OCI-LY7 (cell line): ENCODE measurements at regions not wholly inside any gene's neighbourhood (a gene's known extent, or its start where the extent isn't known, plus 50 kb on each side); places are given as distances from the start of the nearest gene placed in this dataset.

Experiments
- BruUV-seq: library from RNA; stranded (reverse); fragments of 400-500 nt; replicated peaks from 2 replicates; lab custom pipeline; 2021; lab: Mats Ljungman, UMichigan
- CTCF ChIA-PET: fragments of 300-600 bp; sonication (Branson Sonifier 250); formaldehyde crosslinking; loops from one replicate; lab custom pipeline; 2022; ENCODE audit warnings: antibody characterized with exemption; ENCODE audit not compliant: unreplicated experiment; lab: Charles Lee
- POLR2A ChIA-PET: fragments of 300-600 bp; sonication (Branson Sonifier 250); formaldehyde crosslinking; loops from one replicate; lab custom pipeline; 2022; ENCODE audit warnings: antibody characterized with exemption; lab: Charles Lee
- DNase-seq: peaks from one replicate; pipeline ENCODE4 v3.0.0-alpha.2; 2015; ENCODE audit warnings: low spot score
- H2AFZ ChIP-seq: fragments of 200-600 bp; sonication (generic), shearing (Covaris generic); 2 replicates; pipeline ENCODE4 v1.6.1; 2014; ENCODE audit warnings: mild to moderate bottlenecking, antibody characterized with exemption, low read length, moderate library complexity
- H3K27ac ChIP-seq: fragments of 200-600 bp; sonication (generic); 2 replicates; pipeline ENCODE4 v1.5.1; 2014; ENCODE audit warnings: mixed run types, low read depth, mild to moderate bottlenecking, moderate library complexity, low read length, inconsistent platforms; ENCODE audit not compliant: poor library complexity, severe bottlenecking
- H3K36me3 ChIP-seq: fragments of 200-600 bp; sonication (generic); 2 replicates; pipeline ENCODE4 v1.6.1; 2014; ENCODE audit warnings: mild to moderate bottlenecking, antibody characterized with exemption, low read length, moderate library complexity, mixed read lengths; ENCODE audit not compliant: insufficient read depth
- H3K4me1 ChIP-seq: fragments of 200-600 bp; sonication (generic); 2 replicates; pipeline ENCODE4 v1.5.1; 2014; ENCODE audit warnings: mild to moderate bottlenecking, low read length; ENCODE audit not compliant: insufficient read depth, poor library complexity, severe bottlenecking
- H3K4me2 ChIP-seq: fragments of 200-600 bp; sonication (generic); 2 replicates; pipeline ENCODE4 v1.6.1; 2014; ENCODE audit warnings: mild to moderate bottlenecking, low read length
- H3K4me3 ChIP-seq: fragments of 200-600 bp; sonication (generic); 2 replicates; pipeline ENCODE4 v1.5.1; 2014; ENCODE audit warnings: mild to moderate bottlenecking, low read depth, low read length; ENCODE audit not compliant: poor library complexity, severe bottlenecking
- H3K79me2 ChIP-seq: fragments of 200-600 bp; sonication (generic); 2 replicates; pipeline ENCODE4 v1.6.1; 2016; ENCODE audit warnings: low read depth, mild to moderate bottlenecking, low read length, moderate library complexity, mixed read lengths; ENCODE audit not compliant: insufficient read depth
- H3K9me2 ChIP-seq: fragments of 200-600 bp; sonication (generic); 2 replicates; pipeline ENCODE4 v1.6.1; 2016; ENCODE audit warnings: mild to moderate bottlenecking, low read length, mixed read lengths; ENCODE audit not compliant: insufficient read depth
- H3K9me3 ChIP-seq: fragments of 200-600 bp; sonication (generic); 2 replicates; pipeline ENCODE4 v1.6.1; 2014; ENCODE audit warnings: mild to moderate bottlenecking, mixed run types, low read length, mixed read lengths
- H4K20me1 ChIP-seq: fragments of 200-600 bp; sonication (generic); 2 replicates; pipeline ENCODE4 v1.6.1; 2014; ENCODE audit warnings: mild to moderate bottlenecking, antibody characterized with exemption, low read length, moderate library complexity, mixed read lengths; ENCODE audit not compliant: insufficient read depth
- CTCF ChIP-seq: fragments of 200-600 bp; sonication (generic); conservative IDR thresholded peaks from 2 replicates; pipeline ENCODE4 v1.5.1; 2014; ENCODE audit warnings: mild to moderate bottlenecking, antibody characterized with exemption, low read length, moderate library complexity, mixed read lengths
- EZH2phosphoT487 ChIP-seq: fragments of 200-600 bp; sonication (generic); IDR thresholded peaks from 2 replicates; pipeline ENCODE4 v1.6.1; 2018; ENCODE audit warnings: low read depth, borderline replicate concordance, mild to moderate bottlenecking, mixed run types, antibody characterized with exemption, low read length, moderate library complexity, mixed read lengths
- intact Hi-C: fragments of 100-400 bp; cut with micrococcal nuclease; formaldehyde crosslinking; loops from one replicate; pipeline ENCODE4 v1.10.0; 2022; ENCODE audit not compliant: unreplicated experiment

- H3K4me3 ChIP-seq = no peak overlapping the region
- DNase-seq = no peak
- no peaks in the 10 kb centered on the region for H3K4me1 ChIP-seq
- intact Hi-C loops = no loop called here
- no peaks in the 10 kb centered on the region for H4K20me1 ChIP-seq
- H3K4me2 ChIP-seq = no peak overlapping the region
- H3K79me2 ChIP-seq = no peaks in the 10 kb centered on the region
- H3K36me3 ChIP-seq = no peaks in the 10 kb centered on the region
- TF ChIP-seq CTCF (no peak), EZH2phosphoT487 (no peak)
- CTCF ChIA-PET = no interaction called here
- no peaks in the 10 kb centered on the region for H3K9me2 ChIP-seq
- BruUV-seq = no TSS peak
- no peak overlapping the region for H3K27ac ChIP-seq
- no peaks in the 10 kb centered on the region for H3K9me3 ChIP-seq
- no peak overlapping the region for H2AFZ ChIP-seq
- POLR2A ChIA-PET = no interaction called here
Measured at GRCh38 chr16:60285794-60286193, 1551.7 kb upstream of the GOT2 start.

GRCh38 chr16:60279061-60279665 is 1545.0 kb upstream of the GOT2 start:
- H4K20me1 ChIP-seq = no peaks in the 10 kb centered on the region
- no peaks in the 10 kb centered on the region for H3K9me3 ChIP-seq
- H3K4me3 ChIP-seq = no peak overlapping the region
- CTCF ChIA-PET = no interaction called here
- H3K9me2 ChIP-seq = no peaks in the 10 kb centered on the region
- BruUV-seq = no TSS peak
- no peak for TF ChIP-seq CTCF
- no peak for TF ChIP-seq EZH2phosphoT487
- H3K36me3 ChIP-seq = no peaks in the 10 kb centered on the region
- POLR2A ChIA-PET = interaction anchor here (0.6 kb wide), 1 partner anchor 588 kb away, joined by 6 read pairs; no protein-coding TSS in a partner anchor
- DNase-seq = no peak
- H3K4me1 ChIP-seq = no peaks in the 10 kb centered on the region
- no peak overlapping the region for H2AFZ ChIP-seq
- intact Hi-C loops = no loop called here
- H3K4me2 ChIP-seq = no peak overlapping the region
- no peak overlapping the region for H3K27ac ChIP-seq
- no peaks in the 10 kb centered on the region for H3K79me2 ChIP-seq

- Histone ChIP-seq H3K9me3 (no peaks in the 10 kb centered on the region), H3K36me3 (no peaks in the 10 kb centered on the region), H3K4me1 (no peaks in the 10 kb centered on the region), H4K20me1 (no peaks in the 10 kb centered on the region), H3K27ac (no peak overlapping the region), H3K4me2 (no peak overlapping the region), H3K79me2 (no peaks in the 10 kb centered on the region), H3K9me2 (no peaks in the 10 kb centered on the region), H3K4me3 (no peak overlapping the region), H2AFZ (no peak overlapping the region)
- ChIA-PET CTCF (no interaction called here), POLR2A (no interaction called here)
- DNase-seq = no peak
- intact Hi-C loops = no loop called here
- TF ChIP-seq EZH2phosphoT487 = no peak
- no peak for TF ChIP-seq CTCF
- BruUV-seq = no TSS peak
Measured at GRCh38 chr16:60274431-60275019, 1540.4 kb upstream of the GOT2 start.
